ENCODE measurements at regions not wholly inside any gene's neighbourhood (a gene's known extent, or its start where the extent isn't known, plus 50 kb on each side); places are given as distances from the start of the nearest gene placed in this dataset.

DNA sequence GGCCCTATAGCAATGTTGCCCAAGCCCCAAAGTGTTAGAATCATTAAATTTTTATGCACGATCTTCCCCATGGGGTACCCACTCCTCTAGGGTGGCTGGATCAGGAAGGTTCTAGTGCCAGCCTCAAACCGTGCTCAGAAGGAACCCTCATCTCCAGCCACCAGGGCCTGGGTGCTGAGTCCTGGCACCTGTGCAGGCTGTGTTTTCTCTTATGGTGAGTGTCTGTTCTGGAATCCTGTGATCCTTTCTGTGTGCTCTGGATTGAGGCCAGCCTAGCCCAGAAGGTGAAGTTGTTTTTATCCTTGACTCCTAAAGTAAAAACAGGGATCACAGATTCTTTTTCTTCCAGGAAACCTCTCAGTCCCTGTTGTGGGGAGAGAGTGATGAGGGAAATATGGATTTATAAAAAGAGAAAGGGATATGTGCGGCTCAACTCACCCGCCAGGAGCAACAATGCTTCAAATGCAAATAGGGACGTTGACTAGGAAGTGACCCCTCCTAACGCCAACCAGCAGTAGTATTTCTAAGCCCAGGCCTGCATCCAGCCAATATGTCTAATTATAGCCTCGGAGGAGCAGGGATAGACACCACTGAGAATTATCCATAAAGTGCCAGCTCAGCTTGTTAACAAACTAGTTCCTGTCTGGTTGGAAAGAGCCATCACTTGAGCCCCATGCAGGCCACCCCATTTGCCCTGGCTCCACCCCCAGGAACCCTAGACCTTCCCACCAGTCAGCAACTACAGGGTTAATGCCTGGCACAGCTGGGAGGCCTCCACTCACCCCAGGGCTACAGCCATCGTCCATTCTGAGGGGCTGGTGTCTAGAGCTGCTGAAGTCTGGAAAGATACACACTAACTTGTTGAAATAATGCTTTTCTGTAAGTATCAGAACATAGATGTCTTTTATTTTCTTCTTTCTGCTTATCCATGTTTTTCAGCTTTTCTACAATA is 513.5 kb upstream of the PROK2 start:
- ATAC-seq (no peak), DNase-seq (ENCODE audit: low read depth, low spot score) (no peak)
- Histone ChIP-seq H3K27me3 (ENCODE audit: control insufficient read depth, insufficient read depth, low read length) (no peaks in the 10 kb centered on the region; the same call in 1 of the 2 replicates), H3K36me3 (ENCODE audit: control insufficient read depth, insufficient read depth, low read length) (no peaks in the 10 kb centered on the region), H3K4me1 (ENCODE audit: control insufficient read depth, insufficient read depth, low read length) (no peaks in the 10 kb centered on the region), H3K27ac (ENCODE audit: low read length) (no peak overlapping the region), H3K9me3 (ENCODE audit: control insufficient read depth, insufficient read depth, low read depth, low read length) (no peaks in the 10 kb centered on the region), H3K4me3 (ENCODE audit: low read depth in 2 of 2, low read length in 2 of 2) (no peak overlapping the region)
- BruUV-seq (replicated peaks): no TSS peak
- intact Hi-C loops (cut with micrococcal nuclease; ENCODE audit: unreplicated experiment): no loop called here
- in situ Hi-C loops (cut with HindIII; ENCODE audit: low pct_unique_long_range_greater_than_20kb, low sequenced_read_pairs): no loop called here
- TF ChIP-seq, protein P1, sequence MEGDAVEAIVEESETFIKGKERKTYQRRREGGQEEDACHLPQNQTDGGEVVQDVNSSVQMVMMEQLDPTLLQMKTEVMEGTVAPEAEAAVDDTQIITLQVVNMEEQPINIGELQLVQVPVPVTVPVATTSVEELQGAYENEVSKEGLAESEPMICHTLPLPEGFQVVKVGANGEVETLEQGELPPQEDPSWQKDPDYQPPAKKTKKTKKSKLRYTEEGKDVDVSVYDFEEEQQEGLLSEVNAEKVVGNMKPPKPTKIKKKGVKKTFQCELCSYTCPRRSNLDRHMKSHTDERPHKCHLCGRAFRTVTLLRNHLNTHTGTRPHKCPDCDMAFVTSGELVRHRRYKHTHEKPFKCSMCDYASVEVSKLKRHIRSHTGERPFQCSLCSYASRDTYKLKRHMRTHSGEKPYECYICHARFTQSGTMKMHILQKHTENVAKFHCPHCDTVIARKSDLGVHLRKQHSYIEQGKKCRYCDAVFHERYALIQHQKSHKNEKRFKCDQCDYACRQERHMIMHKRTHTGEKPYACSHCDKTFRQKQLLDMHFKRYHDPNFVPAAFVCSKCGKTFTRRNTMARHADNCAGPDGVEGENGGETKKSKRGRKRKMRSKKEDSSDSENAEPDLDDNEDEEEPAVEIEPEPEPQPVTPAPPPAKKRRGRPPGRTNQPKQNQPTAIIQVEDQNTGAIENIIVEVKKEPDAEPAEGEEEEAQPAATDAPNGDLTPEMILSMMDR (IDR thresholded peaks at IDR 0.05): no peak
- TF ChIP-seq, protein P2, sequence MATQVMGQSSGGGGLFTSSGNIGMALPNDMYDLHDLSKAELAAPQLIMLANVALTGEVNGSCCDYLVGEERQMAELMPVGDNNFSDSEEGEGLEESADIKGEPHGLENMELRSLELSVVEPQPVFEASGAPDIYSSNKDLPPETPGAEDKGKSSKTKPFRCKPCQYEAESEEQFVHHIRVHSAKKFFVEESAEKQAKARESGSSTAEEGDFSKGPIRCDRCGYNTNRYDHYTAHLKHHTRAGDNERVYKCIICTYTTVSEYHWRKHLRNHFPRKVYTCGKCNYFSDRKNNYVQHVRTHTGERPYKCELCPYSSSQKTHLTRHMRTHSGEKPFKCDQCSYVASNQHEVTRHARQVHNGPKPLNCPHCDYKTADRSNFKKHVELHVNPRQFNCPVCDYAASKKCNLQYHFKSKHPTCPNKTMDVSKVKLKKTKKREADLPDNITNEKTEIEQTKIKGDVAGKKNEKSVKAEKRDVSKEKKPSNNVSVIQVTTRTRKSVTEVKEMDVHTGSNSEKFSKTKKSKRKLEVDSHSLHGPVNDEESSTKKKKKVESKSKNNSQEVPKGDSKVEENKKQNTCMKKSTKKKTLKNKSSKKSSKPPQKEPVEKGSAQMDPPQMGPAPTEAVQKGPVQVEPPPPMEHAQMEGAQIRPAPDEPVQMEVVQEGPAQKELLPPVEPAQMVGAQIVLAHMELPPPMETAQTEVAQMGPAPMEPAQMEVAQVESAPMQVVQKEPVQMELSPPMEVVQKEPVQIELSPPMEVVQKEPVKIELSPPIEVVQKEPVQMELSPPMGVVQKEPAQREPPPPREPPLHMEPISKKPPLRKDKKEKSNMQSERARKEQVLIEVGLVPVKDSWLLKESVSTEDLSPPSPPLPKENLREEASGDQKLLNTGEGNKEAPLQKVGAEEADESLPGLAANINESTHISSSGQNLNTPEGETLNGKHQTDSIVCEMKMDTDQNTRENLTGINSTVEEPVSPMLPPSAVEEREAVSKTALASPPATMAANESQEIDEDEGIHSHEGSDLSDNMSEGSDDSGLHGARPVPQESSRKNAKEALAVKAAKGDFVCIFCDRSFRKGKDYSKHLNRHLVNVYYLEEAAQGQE (IDR thresholded peaks at IDR 0.05; ENCODE audit: insufficient read depth in 1 of 2, low read depth in 2 of 2, low read length in 1 of 2): no peak
- no peak for TF ChIP-seq TCF7L2 (IDR thresholded peaks at IDR 0.05; ENCODE audit: low read depth, low read length)
- no peak for TF ChIP-seq POLR2AphosphoS5 (IDR thresholded peaks at IDR 0.05; ENCODE audit: low read depth, low read length)
- no peak for TF ChIP-seq SIN3A (IDR thresholded peaks at IDR 0.05; ENCODE audit: borderline replicate concordance, insufficient read depth, low read depth, low read length)
- POLR2A ChIA-PET: no interaction called here
- CTCF ChIA-PET: no interaction called here

DNA sequence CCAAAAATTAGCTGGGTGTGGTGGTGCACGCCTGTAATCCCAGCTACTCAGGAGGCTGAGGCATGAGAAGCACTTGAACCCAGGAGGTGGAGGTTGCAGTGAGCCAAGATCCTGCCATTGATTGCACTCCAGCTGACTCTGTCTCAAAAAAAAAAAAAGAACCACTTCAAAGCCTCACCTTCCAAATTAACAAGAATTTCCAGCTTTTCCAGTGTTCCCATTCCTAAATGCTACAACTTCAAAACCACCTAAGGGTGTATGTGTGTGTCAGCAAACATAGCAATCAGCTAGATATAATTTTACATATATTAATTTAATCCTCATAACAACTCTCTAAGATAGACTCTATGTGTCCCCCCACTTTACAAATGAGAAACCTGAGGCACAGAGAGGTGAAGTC is 512.5 kb upstream of the PROK2 start:
- Histone ChIP-seq H3K4me3 (ENCODE audit: low read depth in 2 of 2, low read length in 2 of 2) (no peak overlapping the region), H3K36me3 (ENCODE audit: control insufficient read depth, insufficient read depth, low read length) (no peaks in the 10 kb centered on the region), H3K4me1 (ENCODE audit: control insufficient read depth, insufficient read depth, low read length) (no peaks in the 10 kb centered on the region), H3K27ac (ENCODE audit: low read length) (no peak overlapping the region), H3K27me3 (ENCODE audit: control insufficient read depth, insufficient read depth, low read length) (no peaks in the 10 kb centered on the region; the same call in 1 of the 2 replicates), H3K9me3 (ENCODE audit: control insufficient read depth, insufficient read depth, low read depth, low read length) (no peaks in the 10 kb centered on the region)
- ChIA-PET CTCF (no interaction called here), POLR2A (no interaction called here)
- no peak for ATAC-seq
- in situ Hi-C loops (cut with HindIII; ENCODE audit: low pct_unique_long_range_greater_than_20kb, low sequenced_read_pairs): no loop called here
- TF ChIP-seq, protein P1 (IDR thresholded peaks at IDR 0.05): no peak
- TF ChIP-seq, protein P2 (IDR thresholded peaks at IDR 0.05; ENCODE audit: insufficient read depth in 1 of 2, low read depth in 2 of 2, low read length in 1 of 2): no peak
- TF ChIP-seq TCF7L2 (IDR thresholded peaks at IDR 0.05; ENCODE audit: low read depth, low read length) (no peak), SIN3A (IDR thresholded peaks at IDR 0.05; ENCODE audit: borderline replicate concordance, insufficient read depth, low read depth, low read length) (no peak), POLR2AphosphoS5 (IDR thresholded peaks at IDR 0.05; ENCODE audit: low read depth, low read length) (no peak)
- DNase-seq (ENCODE audit: low read depth, low spot score): no peak
- no TSS peak for BruUV-seq (replicated peaks)
- intact Hi-C loops (cut with micrococcal nuclease; ENCODE audit: unreplicated experiment): no loop called here
